K562 (cell line): ENCODE measurements at regions not wholly inside any gene's neighbourhood (a gene's known extent, or its start where the extent isn't known, plus 50 kb on each side); places are given as distances from the start of the nearest gene placed in this dataset.

Experiments used
- ATAC-seq: fragments of 200-7000 bp; cut with Tn5 transposase; 3 replicates; pipeline ENCODE4 v1.9.1; 2020; ENCODE audit warnings: moderate library complexity
- BruUV-seq: library from RNA; stranded (reverse); fragments of 400-500 nt; replicated peaks from 2 replicates; lab custom pipeline; 2021; lab: Mats Ljungman, UMichigan
- CTCF ChIA-PET: fragments of 300-600 bp; formaldehyde crosslinking; extraction: SDS; loops from one replicate; lab custom pipeline; 2021; ENCODE audit warnings: low intra/inter-chr PET ratio; lab: Yijun Ruan, JAX
- POLR2A ChIA-PET: fragments of 300-600, 350-650 bp; sonication (Branson Sonifier 250); formaldehyde crosslinking; extraction: SDS; loops from one replicate; lab custom pipeline; 2021; ENCODE audit warnings: antibody characterized with exemption, inconsistent platforms; lab: Yijun Ruan, JAX
- DNase-seq, 4 experiments: peaks; one replicate each; pipeline versions ENCODE4 v3.0.0 to v3.0.0-alpha.2; 2011 to 2018; ENCODE audit warnings: low spot score in 3 of 4, mixed read lengths in 3 of 4; ENCODE audit errors: extremely low read depth in 1 of 4
- FAIRE-seq: peaks from 2 replicates; lab custom pipeline; 2011; peaks lifted over from hg19 to GRCh38; lab: Jason Lieb, UNC
- H2AFZ ChIP-seq: 2 replicates; pipeline ENCODE4 v1.6.0; 2011; ENCODE audit warnings: low read depth, low read length, control low read depth, inconsistent platforms
- H3K27ac ChIP-seq: fragments of 200-600 bp; 3 replicates; pipeline ENCODE4 v1.8.0; 2011; ENCODE audit warnings: low read depth, mild to moderate bottlenecking, control low read depth, inconsistent platforms, low read length, moderate library complexity, mixed read lengths; ENCODE audit errors: extremely low read depth
- H3K27me3 ChIP-seq, 2 experiments: fragments of 300-600 bp in 1 of 2; 2 replicates in 1 of 2; 3 replicates in 1 of 2; pipeline versions ENCODE4 v1.6.0 to v1.8.0; 2011; ENCODE audit warnings: inconsistent platforms in 2 of 2, low read length in 2 of 2, mild to moderate bottlenecking in 1 of 2, mixed read lengths in 1 of 2, moderate library complexity in 1 of 2; ENCODE audit not compliant: control insufficient read depth in 2 of 2, insufficient read depth in 2 of 2
- H3K36me3 ChIP-seq: fragments of 300-600 bp; 3 replicates; pipeline ENCODE4 v1.8.0; 2011; ENCODE audit warnings: mild to moderate bottlenecking, low read length, inconsistent platforms; ENCODE audit not compliant: control insufficient read depth, insufficient read depth
- H3K4me1 ChIP-seq, 2 experiments: fragments of 200-600 bp in 1 of 2; replicated peaks in 1 of 2; 2 replicates in 1 of 2; 3 replicates in 1 of 2; pipeline versions ENCODE4 v1.5.1 to v1.8.0; 2011; ENCODE audit warnings: inconsistent platforms in 2 of 2, low read length in 2 of 2, mild to moderate bottlenecking in 1 of 2, mixed read lengths in 1 of 2, moderate library complexity in 1 of 2; ENCODE audit not compliant: control insufficient read depth in 2 of 2, insufficient read depth in 2 of 2
- H3K4me2 ChIP-seq: 2 replicates; pipeline ENCODE4 v1.6.1; 2011; ENCODE audit warnings: low read length, control low read depth, inconsistent platforms, mixed read lengths; ENCODE audit not compliant: insufficient read depth
- H3K4me3 ChIP-seq: fragments of 200-600 bp; sonication (generic), shearing (Covaris generic); 2 replicates; pipeline ENCODE4 v1.5.1; 2016; ENCODE audit warnings: control low read depth, inconsistent platforms
- H3K79me2 ChIP-seq: fragments of 200-600 bp; 3 replicates; pipeline ENCODE4 v1.8.0; 2011; ENCODE audit warnings: low read length, inconsistent platforms; ENCODE audit not compliant: control insufficient read depth, insufficient read depth
- H3K9ac ChIP-seq, 2 experiments: 2 replicates each; pipeline versions ENCODE4 v1.6.0 to v1.6.1; 2011; ENCODE audit warnings: low read depth in 2 of 2, low read length in 2 of 2, control low read depth in 1 of 2, inconsistent platforms in 1 of 2, mild to moderate bottlenecking in 1 of 2, mixed read lengths in 1 of 2; ENCODE audit not compliant: insufficient read depth in 1 of 2
- H3K9me1 ChIP-seq: one replicate; pipeline ENCODE4 v1.6.0; 2011; ENCODE audit warnings: inconsistent platforms, mild to moderate bottlenecking, low read length, moderate library complexity; ENCODE audit not compliant: control insufficient read depth, insufficient read depth
- H3K9me3 ChIP-seq: replicated peaks from 2 replicates; pipeline ENCODE4 v1.5.1; 2011; ENCODE audit warnings: low read depth, low read length, inconsistent platforms; ENCODE audit not compliant: control insufficient read depth, insufficient read depth
- H4K20me1 ChIP-seq: replicated peaks from 2 replicates; pipeline ENCODE4 v1.6.1; 2011; ENCODE audit warnings: low read length, inconsistent platforms, mixed read lengths; ENCODE audit not compliant: control insufficient read depth, insufficient read depth
- BACH1 ChIP-seq: fragments of 200-800 bp; sonication (Bioruptor generic); IDR thresholded peaks from 2 replicates; pipeline ENCODE4 v1.6.1; 2016; ENCODE audit warnings: missing genetic modification characterization, missing compliant biosample characterization
- CBFA2T2 ChIP-seq: fragments of 450-650 bp; conservative IDR thresholded peaks from 2 replicates; pipeline ENCODE4 v1.6.1; 2017; ENCODE audit warnings: mild to moderate bottlenecking
- CREM ChIP-seq: IDR thresholded peaks from 2 replicates; pipeline ENCODE4 v1.6.1; 2014; ENCODE audit warnings: antibody characterized with exemption, low read depth
- DPF2 ChIP-seq: fragments of 450-650 bp; IDR thresholded peaks from 2 replicates; pipeline ENCODE4 v1.6.1; 2016
- FOXP1 ChIP-seq: sonication (generic); formaldehyde crosslinking; IDR thresholded peaks from 2 replicates; pipeline ENCODE4 v1.8.0; 2022; ENCODE audit warnings: mild to moderate bottlenecking, missing genetic modification reagents
- HDGF ChIP-seq: fragments of 450-650 bp; IDR thresholded peaks from 2 replicates; pipeline ENCODE4 v1.6.1; 2016
- NBN ChIP-seq: fragments of 450-650 bp; IDR thresholded peaks from 2 replicates; pipeline ENCODE4 v1.6.1; 2016; ENCODE audit warnings: low read depth, mild to moderate bottlenecking
- NELFE ChIP-seq: IDR thresholded peaks from 2 replicates; pipeline ENCODE4 v1.6.1; 2011; ENCODE audit warnings: mild to moderate bottlenecking; ENCODE audit not compliant: insufficient read depth, insufficient read length
- NUFIP1 ChIP-seq: fragments of 450-650 bp; IDR thresholded peaks from 2 replicates; pipeline ENCODE4 v1.6.1; 2018; ENCODE audit not compliant: partially characterized antibody
- POLR2B ChIP-seq: fragments of 450-650 bp; IDR thresholded peaks from 2 replicates; pipeline ENCODE4 v1.6.1; 2018; ENCODE audit warnings: low read depth; ENCODE audit not compliant: partially characterized antibody
- PYGO2 ChIP-seq: fragments of 450-650 bp; IDR thresholded peaks from 2 replicates; pipeline ENCODE4 v1.6.1; 2016; ENCODE audit warnings: mild to moderate bottlenecking, missing genetic modification characterization, moderate library complexity, missing compliant biosample characterization
- RNF2 ChIP-seq: sonication (generic); IDR thresholded peaks from 2 replicates; pipeline ENCODE4 v1.6.1; 2016
- SETDB1 ChIP-seq: IDR thresholded peaks from one replicate; pipeline ENCODE4 v1.6.1; 2012; ENCODE audit warnings: low read length, control low read depth, inconsistent platforms
- ZKSCAN8 ChIP-seq: fragments of 200-800 bp; sonication (Bioruptor generic); IDR thresholded peaks from 2 replicates; pipeline ENCODE4 v1.6.1; 2016; ENCODE audit warnings: missing genetic modification characterization, missing compliant biosample characterization
- WGBS: fragments of 100-300 bp; shearing (Covaris generic); methylation state at CpG from one replicate; pipeline ENCODE4 v1.1.6; 2016; ENCODE audit warnings: low coverage, mixed read lengths; ENCODE audit not compliant: insufficient coverage; ENCODE audit errors: missing lambda C conversion rate; 5-methylcytosine and 5-hydroxymethylcytosine counted together
- in situ Hi-C: fragments of 300-500 bp; cut with MboI; formaldehyde crosslinking; loops from 4 replicates; pipeline ENCODE4 v1.15.0; 2018; ENCODE audit warnings: inconsistent platforms, mixed read lengths
- intact Hi-C: fragments of 100-400 bp; cut with micrococcal nuclease; formaldehyde crosslinking; loops from 2 replicates; pipeline ENCODE4 v1.14.2; 2022

DNA sequence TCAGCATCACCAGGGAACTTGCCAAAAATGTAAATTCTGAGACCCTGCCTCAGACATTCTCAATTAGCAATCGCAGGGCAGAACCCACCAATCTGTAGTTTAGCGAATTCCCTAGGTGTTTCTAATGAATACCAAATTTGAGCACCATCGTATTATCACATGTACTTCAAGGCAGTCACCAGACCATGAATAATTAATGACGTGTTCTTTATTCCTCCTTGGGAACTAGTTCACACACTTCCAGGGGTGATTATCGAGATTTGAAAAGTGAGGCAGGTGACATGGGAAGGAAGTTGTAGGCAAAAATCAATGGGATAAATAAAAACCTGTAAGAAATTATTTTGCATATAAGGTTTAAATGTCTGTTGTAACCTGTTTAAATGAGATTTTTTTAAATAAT lies 102.5 kb upstream of the CRIM1 start:
- no peak for TF ChIP-seq POLR2B
- no peak for TF ChIP-seq SETDB1
- no peak for TF ChIP-seq CREM
- TF ChIP-seq NUFIP1, result no peak
- TF ChIP-seq ZKSCAN8 (CRISPR knock-in tag), result no peak
- TF ChIP-seq BACH1, result no peak
- no peak for TF ChIP-seq RNF2
- no peak for TF ChIP-seq NELFE
- no peak for TF ChIP-seq HDGF
- TF ChIP-seq FOXP1 (CRISPR knock-in tag), result no peak
- no peak for TF ChIP-seq DPF2
- TF ChIP-seq CBFA2T2, result no peak
- TF ChIP-seq NBN, result no peak
- TF ChIP-seq PYGO2 (tag), result no peak
- H3K27ac ChIP-seq, result no peak overlapping the region
- DNase-seq, result no peak
- ChIA-PET POLR2A (no interaction called here), CTCF (no interaction called here)
- H3K79me2 ChIP-seq, result no peaks in the 10 kb centered on the region
- intact Hi-C loops, result no loop called here
- FAIRE-seq, result no peak
- H3K4me3 ChIP-seq, result no peak overlapping the region
- H3K9ac ChIP-seq, result no peak overlapping the region
- ATAC-seq, result no peak
- no peaks in the 10 kb centered on the region for H4K20me1 ChIP-seq
- no peaks in the 10 kb centered on the region for H3K36me3 ChIP-seq
- H2AFZ ChIP-seq, result no peak overlapping the region
- no peaks in the 10 kb centered on the region for H3K4me1 ChIP-seq
- in situ Hi-C loops, result no loop called here
- WGBS, result 0% methylated on average over 5 of the region's 5 CpGs
- H3K4me2 ChIP-seq, result no peak overlapping the region
- H3K9me3 ChIP-seq, result no peaks in the 10 kb centered on the region
- no TSS peak for BruUV-seq
- H3K27me3 ChIP-seq, result no peaks in the 10 kb centered on the region
- H3K9me1 ChIP-seq, result no peaks in the 10 kb centered on the region
